ENCODE measurements at regions not wholly inside any gene's neighbourhood (a gene's known extent, or its start where the extent isn't known, plus 50 kb on each side); places are given as distances from the start of the nearest gene placed in this dataset.
"Not testable (repeated sequence)": the region's sequence is repeated elsewhere in the genome, so short reads cannot be mapped to it uniquely, and the experiment has no call there.

DNA sequence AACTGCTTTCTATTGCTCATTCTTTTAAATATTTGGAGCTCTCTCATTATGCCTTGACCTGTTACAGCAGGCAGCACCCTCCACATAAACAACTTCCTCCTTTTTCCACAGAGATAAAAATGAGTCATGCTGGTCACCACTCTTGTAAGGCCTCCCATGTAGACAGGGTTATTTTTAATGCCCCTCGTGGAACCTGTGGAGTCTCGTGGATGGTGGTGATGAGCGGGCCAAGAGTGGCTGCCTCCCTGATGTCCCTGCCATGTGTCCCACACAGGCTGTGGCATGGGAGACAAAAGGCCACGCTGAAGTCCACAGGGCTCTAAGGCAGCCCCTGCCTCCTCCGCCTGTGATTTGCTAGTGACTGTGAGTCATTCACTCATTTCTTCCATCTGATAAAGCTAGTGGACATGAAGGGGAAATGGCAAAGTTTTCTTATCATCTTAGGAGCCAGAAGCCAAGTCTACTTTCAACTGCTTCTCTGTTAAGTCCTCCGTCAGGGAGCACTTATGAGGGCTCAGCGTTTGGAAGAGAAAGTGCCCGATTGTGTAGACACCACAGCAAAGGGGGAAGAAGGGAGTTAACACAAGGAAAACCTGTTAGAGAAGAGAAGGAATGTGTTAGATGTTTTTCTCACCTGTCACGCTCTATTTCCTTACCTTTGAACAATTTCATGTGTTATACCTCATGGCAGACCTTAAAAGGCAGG is 121.6 kb upstream of the FAT1 start:
- H3K4me3 ChIP-seq (ENCODE audit: low read depth, low read length): no peak overlapping the region
- peak; percentile 80 for DNase-seq (ENCODE audit: low read depth)
- no peak for TF ChIP-seq CTCF (IDR thresholded peaks at IDR 0.05; ENCODE audit: insufficient read depth, low read length)

DNA sequence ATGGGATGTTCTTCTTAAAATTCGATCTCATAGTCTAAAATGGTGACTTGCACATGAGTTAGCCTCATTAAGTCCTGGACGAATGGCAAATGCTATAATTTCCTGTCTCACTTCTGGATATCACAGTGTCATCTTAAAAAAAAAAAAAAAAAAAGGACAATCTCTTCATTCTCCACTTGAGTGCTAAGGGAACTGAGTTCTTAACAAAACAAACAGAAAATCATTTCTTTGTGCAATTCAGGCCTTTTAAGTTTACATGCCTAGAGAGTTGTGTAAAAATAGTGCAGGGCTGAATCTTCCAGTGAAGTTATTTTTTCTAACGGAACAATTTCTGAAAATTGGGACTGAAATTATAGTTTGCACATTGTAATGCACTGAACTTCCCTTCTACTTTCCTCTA is 122.8 kb upstream of the FAT1 start:
- DNase-seq (ENCODE audit: low read depth): no peak

DNA sequence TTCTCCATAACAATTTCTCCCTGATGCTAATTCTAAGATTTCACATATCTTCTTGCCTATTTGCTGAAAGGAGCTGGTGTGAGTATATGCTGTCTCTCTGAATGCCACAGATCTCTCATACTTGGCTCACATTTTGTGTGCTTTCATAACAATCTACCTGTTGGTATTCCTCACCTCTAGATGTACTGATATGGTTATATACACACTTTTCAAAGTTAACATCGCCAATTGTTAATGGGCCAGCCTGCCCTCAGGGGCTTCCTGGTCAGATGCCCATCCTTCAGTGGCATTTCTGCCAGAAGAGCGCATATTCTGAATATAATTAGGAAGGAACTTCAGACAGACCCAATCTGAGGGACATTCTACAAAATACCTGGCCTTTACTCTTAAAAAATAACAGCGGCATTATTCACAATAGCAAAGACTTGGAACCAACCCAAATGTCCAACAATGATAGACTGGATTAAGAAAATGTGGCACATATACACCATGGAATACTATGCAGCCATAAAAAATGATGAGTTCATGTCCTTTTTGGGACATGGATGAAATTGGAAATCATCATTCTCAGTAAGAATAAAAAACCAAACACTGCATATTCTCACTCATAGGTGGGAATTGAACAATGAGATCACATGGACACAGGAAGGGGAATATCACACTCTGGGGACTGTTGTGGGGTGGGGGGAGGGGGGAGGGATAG is 123.9 kb upstream of the FAT1 start:
- not testable (repeated sequence) for DNase-seq (ENCODE audit: low read depth); H3K4me3 ChIP-seq (ENCODE audit: low read depth, low read length)

More for the DNA sequence above, 122.8 kb upstream of the FAT1 start:
- no peak overlapping the region for H3K4me3 ChIP-seq (ENCODE audit: low read depth, low read length)
- no peak for TF ChIP-seq CTCF (IDR thresholded peaks at IDR 0.05; ENCODE audit: insufficient read depth, low read length)

DNA sequence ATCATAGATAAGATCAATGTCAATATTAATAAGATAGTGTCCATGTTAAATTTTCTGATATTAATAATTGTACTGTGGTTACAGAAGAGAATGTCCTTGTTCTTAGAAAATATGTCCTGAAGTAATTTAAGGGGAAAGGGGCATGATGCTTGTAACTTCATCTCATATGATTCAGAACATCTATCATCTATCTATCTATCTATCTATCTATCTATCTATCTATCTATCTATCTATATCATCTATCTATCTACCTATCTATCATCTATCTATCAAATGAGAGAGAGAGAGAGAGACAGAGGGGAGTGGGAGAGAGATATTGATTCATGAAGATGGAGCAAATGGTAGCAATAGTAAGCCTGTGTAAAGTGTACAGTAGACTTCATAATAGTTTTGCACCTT is 124.8 kb upstream of the FAT1 start:
- DNase-seq (ENCODE audit: low read depth): no peak
- TF ChIP-seq CTCF (IDR thresholded peaks at IDR 0.05; ENCODE audit: insufficient read depth, low read length): no peak
- H3K4me3 ChIP-seq (ENCODE audit: low read depth, low read length): no peak overlapping the region

- TF ChIP-seq CTCF (IDR thresholded peaks at IDR 0.05; ENCODE audit: insufficient read depth, low read length): no peak
- H3K4me3 ChIP-seq (ENCODE audit: low read depth, low read length): no peak overlapping the region
- no peak for DNase-seq (ENCODE audit: low read depth)
Observed at GRCh38 chr4:186851291-186852072, 127.8 kb upstream of the FAT1 start.

GRCh38 chr4:186852073-186852420 is 128.4 kb upstream of the FAT1 start:
- no peak for TF ChIP-seq CTCF (IDR thresholded peaks at IDR 0.05; ENCODE audit: insufficient read depth, low read length)
- H3K4me3 ChIP-seq (ENCODE audit: low read depth, low read length): no peak overlapping the region
- DNase-seq (ENCODE audit: low read depth): no peak

DNA sequence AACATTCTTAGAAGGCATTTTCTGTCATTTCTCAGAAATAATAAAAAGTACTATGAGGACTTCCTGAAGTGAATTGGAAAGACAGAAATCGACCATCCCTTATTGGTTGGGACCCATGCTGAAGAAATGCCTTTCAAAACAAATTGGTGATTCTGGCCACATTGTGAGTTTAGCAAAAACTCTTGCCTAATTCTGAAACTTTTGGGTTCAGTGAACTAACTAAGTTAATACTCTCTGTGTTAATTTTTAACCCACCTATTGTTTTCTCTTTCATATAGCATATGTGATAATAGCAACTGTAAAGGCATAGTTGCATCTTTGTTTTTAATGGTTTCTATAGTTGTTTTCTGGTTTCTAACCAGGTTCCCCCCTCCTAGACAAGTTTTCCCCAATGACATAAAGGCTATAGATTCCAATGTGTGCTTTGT is 129.3 kb upstream of the FAT1 start:
- no peak for DNase-seq (ENCODE audit: low read depth)
- no peak for TF ChIP-seq CTCF (IDR thresholded peaks at IDR 0.05; ENCODE audit: insufficient read depth, low read length)
- H3K4me3 ChIP-seq (ENCODE audit: low read depth, low read length): no peak overlapping the region
